H9 (cell line): ENCODE measurements at regions not wholly inside any gene's neighbourhood (a gene's known extent, or its start where the extent isn't known, plus 50 kb on each side); places are given as distances from the start of the nearest gene placed in this dataset.

Experiments used
- DNase-seq: peaks from one replicate; pipeline ENCODE4 v3.0.0-alpha.2; 2017
- H2AFZ ChIP-seq: one replicate; pipeline ENCODE4 v1.6.1; 2013; ENCODE audit warnings: mild to moderate bottlenecking, low read length, control low read depth, moderate library complexity
- H2AK5ac ChIP-seq: 2 replicates; pipeline ENCODE4 v1.6.1; 2013; ENCODE audit warnings: low read length, control low read depth, mixed read lengths; ENCODE audit not compliant: insufficient read length
- H2BK120ac ChIP-seq: one replicate; pipeline ENCODE4 v1.6.1; 2013; ENCODE audit warnings: low read depth, mild to moderate bottlenecking, low read length, control low read depth, inconsistent platforms; ENCODE audit not compliant: poor library complexity, severe bottlenecking
- H2BK12ac ChIP-seq: 2 replicates; pipeline ENCODE4 v1.6.1; 2013; ENCODE audit warnings: low read length, control low read depth, mixed read lengths, low read depth; ENCODE audit not compliant: insufficient read length
- H2BK15ac ChIP-seq: 2 replicates; pipeline ENCODE4 v1.6.1; 2013; ENCODE audit warnings: low read depth, low read length, control low read depth
- H2BK20ac ChIP-seq: one replicate; pipeline ENCODE4 v1.6.1; 2013; ENCODE audit warnings: low read depth, mild to moderate bottlenecking, low read length, control low read depth, inconsistent platforms; ENCODE audit not compliant: poor library complexity, severe bottlenecking
- H2BK5ac ChIP-seq: 2 replicates; pipeline ENCODE4 v1.6.1; 2013; ENCODE audit warnings: low read length, control low read depth, mixed read lengths; ENCODE audit not compliant: insufficient read length
- H3K14ac ChIP-seq: 2 replicates; pipeline ENCODE4 v1.6.1; 2013; ENCODE audit warnings: low read length, control low read depth; ENCODE audit not compliant: insufficient read depth
- H3K18ac ChIP-seq: 2 replicates; pipeline ENCODE4 v1.6.1; 2013; ENCODE audit warnings: low read depth, mild to moderate bottlenecking, mixed read lengths, low read length, control low read depth; ENCODE audit not compliant: insufficient read length
- H3K23ac ChIP-seq: 2 replicates; pipeline ENCODE4 v1.6.1; 2013; ENCODE audit warnings: low read length, control low read depth, mixed read lengths, low read depth; ENCODE audit not compliant: insufficient read length
- H3K23me2 ChIP-seq: 2 replicates; pipeline ENCODE4 v1.6.1; 2013; ENCODE audit warnings: low read depth, mild to moderate bottlenecking, mixed read lengths, low read length, control low read depth; ENCODE audit not compliant: insufficient read length, poor library complexity, severe bottlenecking
- H3K27ac ChIP-seq: 2 replicates; pipeline ENCODE4 v1.5.1; 2013; ENCODE audit warnings: low read length, control low read depth, mixed read lengths, low read depth; ENCODE audit not compliant: insufficient read length
- H3K27me3 ChIP-seq: 2 replicates; pipeline ENCODE4 v1.6.1; 2013; ENCODE audit warnings: low read length, control low read depth, inconsistent platforms; ENCODE audit not compliant: insufficient read depth
- H3K4ac ChIP-seq: 2 replicates; pipeline ENCODE4 v1.6.1; 2013; ENCODE audit warnings: low read depth, mild to moderate bottlenecking, control low read depth, inconsistent platforms, low read length, moderate library complexity
- H3K4me1 ChIP-seq: 2 replicates; pipeline ENCODE4 v1.6.1; 2013; ENCODE audit warnings: low read length, control low read depth, inconsistent platforms; ENCODE audit not compliant: insufficient read depth
- H3K4me2 ChIP-seq: 2 replicates; pipeline ENCODE4 v1.6.1; 2013; ENCODE audit warnings: low read length, control low read depth, mixed read lengths; ENCODE audit not compliant: insufficient read length, insufficient read depth
- H3K56ac ChIP-seq: 2 replicates; pipeline ENCODE4 v1.6.1; 2013; ENCODE audit warnings: low read depth, mild to moderate bottlenecking, mixed read lengths, low read length, control low read depth; ENCODE audit not compliant: insufficient read length
- H3K79me1 ChIP-seq: 2 replicates; pipeline ENCODE4 v1.6.1; 2013; ENCODE audit warnings: low read depth, mild to moderate bottlenecking, moderate library complexity, low read length, control low read depth, inconsistent platforms; ENCODE audit not compliant: insufficient read depth, poor library complexity, severe bottlenecking
- H3K79me2 ChIP-seq: 2 replicates; pipeline ENCODE4 v1.6.1; 2013; ENCODE audit warnings: low read length, control low read depth, inconsistent platforms; ENCODE audit not compliant: insufficient read depth
- H3K9ac ChIP-seq: 2 replicates; pipeline ENCODE4 v1.6.1; 2013; ENCODE audit warnings: low read length, control low read depth, mixed read lengths; ENCODE audit not compliant: insufficient read length; ENCODE audit errors: extremely low read depth
- H3K9me3 ChIP-seq: one replicate; pipeline ENCODE4 v1.6.1; 2013; ENCODE audit warnings: low read depth, low read length, inconsistent platforms; ENCODE audit not compliant: control insufficient read depth
- H3T11ph ChIP-seq: one replicate; pipeline ENCODE4 v1.6.1; 2013; ENCODE audit warnings: mild to moderate bottlenecking, low read length, control low read depth, inconsistent platforms
- H4K20me1 ChIP-seq: one replicate; pipeline ENCODE4 v1.6.1; 2013; ENCODE audit not compliant: control insufficient read depth, insufficient read length, insufficient read depth
- H4K5ac ChIP-seq: 2 replicates; pipeline ENCODE4 v1.6.1; 2013; ENCODE audit warnings: low read depth, mild to moderate bottlenecking, mixed read lengths, low read length, control low read depth; ENCODE audit not compliant: insufficient read length
- H4K8ac ChIP-seq: replicated peaks from 2 replicates; pipeline ENCODE4 v1.6.1; 2013; ENCODE audit warnings: low read length, control low read depth, mixed read lengths, low read depth; ENCODE audit not compliant: insufficient read length
- H4K91ac ChIP-seq: 2 replicates; pipeline ENCODE4 v1.6.1; 2013; ENCODE audit warnings: low read depth, mild to moderate bottlenecking, moderate library complexity, mixed read lengths, low read length, control low read depth; ENCODE audit not compliant: insufficient read length
- H3K27ac Mint-ChIP-seq, 3 experiments: 2 replicates in 2 of 3; 3 replicates in 1 of 3; pipeline ENCODE4 v1.8.0; 2020 to 2021; ENCODE audit warnings: mixed read lengths in 3 of 3, mild to moderate bottlenecking in 1 of 3, moderate library complexity in 1 of 3
- H3K27me3 Mint-ChIP-seq: 2 replicates; pipeline ENCODE4 v1.8.0; 2021; ENCODE audit warnings: low read depth, mild to moderate bottlenecking, moderate library complexity, mixed read lengths
- H3K36me3 Mint-ChIP-seq, 3 experiments: 2 replicates in 2 of 3; 3 replicates in 1 of 3; pipeline ENCODE4 v1.8.0; 2020 to 2021; ENCODE audit warnings: low read depth in 3 of 3, mixed read lengths in 3 of 3; ENCODE audit not compliant: insufficient read depth in 1 of 3
- H3K4me1 Mint-ChIP-seq, 2 experiments: 2 replicates each; pipeline ENCODE4 v1.8.0; 2020; ENCODE audit warnings: mixed read lengths in 2 of 2
- H3K4me3 Mint-ChIP-seq, 2 experiments: 2 replicates in 1 of 2; 3 replicates in 1 of 2; pipeline ENCODE4 v1.8.0; 2020 to 2021; ENCODE audit warnings: mild to moderate bottlenecking in 2 of 2, mixed read lengths in 2 of 2, moderate library complexity in 1 of 2
- H3K9me3 Mint-ChIP-seq, 2 experiments: 2 replicates in 1 of 2; 3 replicates in 1 of 2; pipeline ENCODE4 v1.8.0; 2020; ENCODE audit warnings: mild to moderate bottlenecking in 2 of 2, mixed read lengths in 2 of 2, moderate library complexity in 1 of 2
- CTCF ChIP-seq: fragments of 200-600 bp; sonication (generic); conservative IDR thresholded peaks from 3 replicates; pipeline ENCODE4 v1.8.0; 2021; ENCODE audit warnings: antibody characterized with exemption, mild to moderate bottlenecking
- WGBS: extraction: QIAGEN DNeasy Blood & Tissue Kit; methylation state at CpG from one replicate; pipeline ENCODE4 v1.1.7; 2013; ENCODE audit warnings: missing lambda C conversion rate, low lambda C conversion rate, mixed read lengths; ENCODE audit not compliant: insufficient read length; ENCODE audit errors: extremely low coverage; 5-methylcytosine and 5-hydroxymethylcytosine counted together

GRCh38 chr10:104584541-104584940 is 56.5 kb upstream of the SORCS3 start:
- no peaks in the 10 kb centered on the region for H3K27me3 ChIP-seq
- Mint-ChIP-seq H3K9me3 (no peaks in the 10 kb centered on the region; a peak in 2 of 5 replicates), H3K36me3 (no peaks in the 10 kb centered on the region), H3K4me3 (no peak overlapping the region), H3K27me3 (peaks cover 18% of the 10 kb centered on the region), H3K4me1 (peaks cover 16 to 18% of the 10 kb centered on the region in 2 experiments), H3K27ac (peak overlapping the region in 1 of 3 experiments; percentile 16; a peak in 1 of 7 replicates)
- H2AFZ ChIP-seq: no peak overlapping the region
- no peak overlapping the region for H3K56ac ChIP-seq
- H2BK12ac ChIP-seq: no peak overlapping the region
- H3K14ac ChIP-seq: no peak overlapping the region
- H3K4ac ChIP-seq: no peak overlapping the region
- no peaks in the 10 kb centered on the region for H3K4me1 ChIP-seq
- no peak overlapping the region for H4K8ac ChIP-seq
- no peak for DNase-seq
- H4K20me1 ChIP-seq: no peaks in the 10 kb centered on the region
- WGBS: no CpG with 5 or more reads among the region's 7 CpGs
- no peak overlapping the region for H2AK5ac ChIP-seq
- no peak overlapping the region for H3K23ac ChIP-seq
- H3T11ph ChIP-seq: no peak overlapping the region
- H3K4me2 ChIP-seq: no peak overlapping the region
- H2BK5ac ChIP-seq: no peak overlapping the region
- no peak overlapping the region for H2BK120ac ChIP-seq
- H2BK15ac ChIP-seq: no peak overlapping the region
- H3K18ac ChIP-seq: no peak overlapping the region
- H3K79me1 ChIP-seq: no peaks in the 10 kb centered on the region
- no peaks in the 10 kb centered on the region for H3K9me3 ChIP-seq
- H4K5ac ChIP-seq: no peak overlapping the region
- no peak for TF ChIP-seq CTCF
- H3K23me2 ChIP-seq: no peaks in the 10 kb centered on the region
- no peaks in the 10 kb centered on the region for H3K79me2 ChIP-seq
- H3K9ac ChIP-seq: no peak overlapping the region
- H2BK20ac ChIP-seq: no peak overlapping the region
- no peak overlapping the region for H3K27ac ChIP-seq
- H4K91ac ChIP-seq: no peak overlapping the region
